HEK293 (cell line): ENCODE measurements at regions not wholly inside any gene's neighbourhood (a gene's known extent, or its start where the extent isn't known, plus 50 kb on each side); places are given as distances from the start of the nearest gene placed in this dataset.

ENCODE experiments used
- CTCF ChIP-seq: fragments of 450-650 bp; formaldehyde crosslinking; IDR thresholded peaks from 2 replicates; pipeline ENCODE4 v1.5.1; 2016; ENCODE audit warnings: missing biosample characterization, missing genetic modification characterization
- YY1 ChIP-seq: fragments of 450-650 bp; formaldehyde crosslinking; IDR thresholded peaks from 2 replicates; pipeline ENCODE4 v1.5.1; 2018; ENCODE audit warnings: missing biosample characterization, missing genetic modification characterization
- ZEB2 ChIP-seq: fragments of 450-650 bp; formaldehyde crosslinking; IDR thresholded peaks from 2 replicates; pipeline ENCODE4 v1.5.1; 2016; ENCODE audit warnings: missing biosample characterization, missing genetic modification characterization
- ZNF274 ChIP-seq, 2 experiments: fragments of 200-500 bp in 1 of 2; fragments of 450-650 bp in 1 of 2; sonication (Bioruptor generic) in 1 of 2; formaldehyde crosslinking in 1 of 2; IDR thresholded peaks; 2 replicates each; pipeline versions ENCODE4 v1.5.1 to v1.6.1; 2014 to 2016; ENCODE audit warnings: borderline replicate concordance in 1 of 2, inconsistent platforms in 1 of 2, low read length in 1 of 2, missing biosample characterization in 1 of 2, missing genetic modification characterization in 1 of 2
- ZNF707 ChIP-seq: fragments of 450-650 bp; formaldehyde crosslinking; IDR thresholded peaks from 2 replicates; pipeline ENCODE4 v1.5.1; 2016; ENCODE audit warnings: missing biosample characterization, missing genetic modification characterization
- ZNF747 ChIP-seq: fragments of 450-650 bp; formaldehyde crosslinking; IDR thresholded peaks from 2 replicates; pipeline ENCODE4 v1.5.1; 2016; ENCODE audit warnings: missing biosample characterization, missing genetic modification characterization
- TF ChIP-seq, protein P1 (sequence below): fragments of 450-650 bp; formaldehyde crosslinking; IDR thresholded peaks from 2 replicates; pipeline ENCODE4 v1.5.1; 2016; ENCODE audit warnings: missing biosample characterization, missing genetic modification characterization, borderline replicate concordance
- TF ChIP-seq, protein P2 (sequence below): fragments of 450-650 bp; formaldehyde crosslinking; IDR thresholded peaks from 2 replicates; pipeline ENCODE4 v1.5.1; 2016; ENCODE audit warnings: missing biosample characterization, missing genetic modification characterization
- TF ChIP-seq, protein P3 (sequence below): fragments of 450-650 bp; formaldehyde crosslinking; IDR thresholded peaks from 2 replicates; pipeline ENCODE4 v1.5.1; 2016; ENCODE audit warnings: missing biosample characterization, missing genetic modification characterization
- TF ChIP-seq, protein P4 (sequence below): fragments of 450-650 bp; formaldehyde crosslinking; IDR thresholded peaks from 2 replicates; pipeline ENCODE4 v1.5.1; 2016; ENCODE audit warnings: missing biosample characterization, missing genetic modification characterization, low read depth

- TF ChIP-seq CTCF (no peak), ZEB2 (tag by site-specific recombination) (no peak), YY1 (tag by site-specific recombination) (no peak), ZNF747 (tag by site-specific recombination) (no peak), ZNF707 (tag by site-specific recombination) (no peak), ZNF274 (IDR thresholded peaks at IDR 0.05; ENCODE audit: low read length) (no peak), ZNF274 (tag by site-specific recombination; IDR thresholded peaks at IDR 0.05; ENCODE audit: borderline replicate concordance) (no peak)
- TF ChIP-seq, protein P1, sequence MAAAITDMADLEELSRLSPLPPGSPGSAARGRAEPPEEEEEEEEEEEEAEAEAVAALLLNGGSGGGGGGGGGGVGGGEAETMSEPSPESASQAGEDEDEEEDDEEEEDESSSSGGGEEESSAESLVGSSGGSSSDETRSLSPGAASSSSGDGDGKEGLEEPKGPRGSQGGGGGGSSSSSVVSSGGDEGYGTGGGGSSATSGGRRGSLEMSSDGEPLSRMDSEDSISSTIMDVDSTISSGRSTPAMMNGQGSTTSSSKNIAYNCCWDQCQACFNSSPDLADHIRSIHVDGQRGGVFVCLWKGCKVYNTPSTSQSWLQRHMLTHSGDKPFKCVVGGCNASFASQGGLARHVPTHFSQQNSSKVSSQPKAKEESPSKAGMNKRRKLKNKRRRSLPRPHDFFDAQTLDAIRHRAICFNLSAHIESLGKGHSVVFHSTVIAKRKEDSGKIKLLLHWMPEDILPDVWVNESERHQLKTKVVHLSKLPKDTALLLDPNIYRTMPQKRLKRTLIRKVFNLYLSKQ (tag by site-specific recombination) = no peak
- TF ChIP-seq, protein P2, sequence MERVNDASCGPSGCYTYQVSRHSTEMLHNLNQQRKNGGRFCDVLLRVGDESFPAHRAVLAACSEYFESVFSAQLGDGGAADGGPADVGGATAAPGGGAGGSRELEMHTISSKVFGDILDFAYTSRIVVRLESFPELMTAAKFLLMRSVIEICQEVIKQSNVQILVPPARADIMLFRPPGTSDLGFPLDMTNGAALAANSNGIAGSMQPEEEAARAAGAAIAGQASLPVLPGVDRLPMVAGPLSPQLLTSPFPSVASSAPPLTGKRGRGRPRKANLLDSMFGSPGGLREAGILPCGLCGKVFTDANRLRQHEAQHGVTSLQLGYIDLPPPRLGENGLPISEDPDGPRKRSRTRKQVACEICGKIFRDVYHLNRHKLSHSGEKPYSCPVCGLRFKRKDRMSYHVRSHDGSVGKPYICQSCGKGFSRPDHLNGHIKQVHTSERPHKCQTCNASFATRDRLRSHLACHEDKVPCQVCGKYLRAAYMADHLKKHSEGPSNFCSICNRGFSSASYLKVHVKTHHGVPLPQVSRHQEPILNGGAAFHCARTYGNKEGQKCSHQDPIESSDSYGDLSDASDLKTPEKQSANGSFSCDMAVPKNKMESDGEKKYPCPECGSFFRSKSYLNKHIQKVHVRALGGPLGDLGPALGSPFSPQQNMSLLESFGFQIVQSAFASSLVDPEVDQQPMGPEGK (tag by site-specific recombination) = no peak
- TF ChIP-seq, protein P3, sequence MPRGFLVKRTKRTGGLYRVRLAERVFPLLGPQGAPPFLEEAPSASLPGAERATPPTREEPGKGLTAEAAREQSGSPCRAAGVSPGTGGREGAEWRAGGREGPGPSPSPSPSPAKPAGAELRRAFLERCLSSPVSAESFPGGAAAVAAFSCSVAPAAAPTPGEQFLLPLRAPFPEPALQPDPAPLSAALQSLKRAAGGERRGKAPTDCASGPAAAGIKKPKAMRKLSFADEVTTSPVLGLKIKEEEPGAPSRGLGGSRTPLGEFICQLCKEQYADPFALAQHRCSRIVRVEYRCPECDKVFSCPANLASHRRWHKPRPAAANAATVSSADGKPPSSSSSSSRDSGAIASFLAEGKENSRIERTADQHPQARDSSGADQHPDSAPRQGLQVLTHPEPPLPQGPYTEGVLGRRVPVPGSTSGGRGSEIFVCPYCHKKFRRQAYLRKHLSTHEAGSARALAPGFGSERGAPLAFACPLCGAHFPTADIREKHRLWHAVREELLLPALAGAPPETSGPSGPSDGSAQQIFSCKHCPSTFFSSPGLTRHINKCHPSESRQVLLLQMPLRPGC (tag by site-specific recombination) = no peak
- TF ChIP-seq, protein P4, sequence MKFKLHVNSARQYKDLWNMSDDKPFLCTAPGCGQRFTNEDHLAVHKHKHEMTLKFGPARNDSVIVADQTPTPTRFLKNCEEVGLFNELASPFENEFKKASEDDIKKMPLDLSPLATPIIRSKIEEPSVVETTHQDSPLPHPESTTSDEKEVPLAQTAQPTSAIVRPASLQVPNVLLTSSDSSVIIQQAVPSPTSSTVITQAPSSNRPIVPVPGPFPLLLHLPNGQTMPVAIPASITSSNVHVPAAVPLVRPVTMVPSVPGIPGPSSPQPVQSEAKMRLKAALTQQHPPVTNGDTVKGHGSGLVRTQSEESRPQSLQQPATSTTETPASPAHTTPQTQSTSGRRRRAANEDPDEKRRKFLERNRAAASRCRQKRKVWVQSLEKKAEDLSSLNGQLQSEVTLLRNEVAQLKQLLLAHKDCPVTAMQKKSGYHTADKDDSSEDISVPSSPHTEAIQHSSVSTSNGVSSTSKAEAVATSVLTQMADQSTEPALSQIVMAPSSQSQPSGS (tag by site-specific recombination) = no peak
Observed at GRCh38 chr2:236666646-236667204, 97.1 kb downstream of the ACKR3 start.
